Activated CD8-positive, alpha-beta memory T cell treated with anti-CD3 and anti-CD28 coated beads for 4 hours (primary cell): ENCODE measurements at regions not wholly inside any gene's neighbourhood (a gene's known extent, or its start where the extent isn't known, plus 50 kb on each side); places are given as distances from the start of the nearest gene placed in this dataset.
"Not testable (repeated sequence)": the region's sequence is repeated elsewhere in the genome, so short reads cannot be mapped to it uniquely, and the experiment has no call there.

Experiments used
- DNase-seq, 2 donors: peaks; one replicate each; pipeline ENCODE4 v3.0.0-alpha.2; 2020; ENCODE audit warnings: low read depth in 2 of 2

DNA sequence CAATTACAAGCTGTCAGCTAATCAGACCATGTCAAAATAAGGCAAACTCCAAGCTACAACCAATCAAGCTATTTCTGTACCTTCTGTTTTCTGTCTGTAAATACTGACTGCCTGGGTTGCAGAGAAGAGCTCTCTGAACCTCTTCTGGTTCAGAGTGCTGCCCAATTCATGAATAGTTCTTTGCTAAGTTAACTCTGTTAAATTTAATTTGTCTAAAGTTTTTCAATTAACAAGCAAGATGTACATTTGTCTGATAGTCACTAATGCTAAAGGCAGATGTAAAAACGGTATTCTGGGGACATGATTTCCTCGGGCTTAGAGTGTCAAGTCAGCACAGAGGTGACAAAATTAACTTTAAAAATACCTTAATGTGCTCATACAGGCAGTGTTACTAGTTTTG lies 408.3 kb upstream of the CLINT1 start:
- DNase-seq = no peak

DNA sequence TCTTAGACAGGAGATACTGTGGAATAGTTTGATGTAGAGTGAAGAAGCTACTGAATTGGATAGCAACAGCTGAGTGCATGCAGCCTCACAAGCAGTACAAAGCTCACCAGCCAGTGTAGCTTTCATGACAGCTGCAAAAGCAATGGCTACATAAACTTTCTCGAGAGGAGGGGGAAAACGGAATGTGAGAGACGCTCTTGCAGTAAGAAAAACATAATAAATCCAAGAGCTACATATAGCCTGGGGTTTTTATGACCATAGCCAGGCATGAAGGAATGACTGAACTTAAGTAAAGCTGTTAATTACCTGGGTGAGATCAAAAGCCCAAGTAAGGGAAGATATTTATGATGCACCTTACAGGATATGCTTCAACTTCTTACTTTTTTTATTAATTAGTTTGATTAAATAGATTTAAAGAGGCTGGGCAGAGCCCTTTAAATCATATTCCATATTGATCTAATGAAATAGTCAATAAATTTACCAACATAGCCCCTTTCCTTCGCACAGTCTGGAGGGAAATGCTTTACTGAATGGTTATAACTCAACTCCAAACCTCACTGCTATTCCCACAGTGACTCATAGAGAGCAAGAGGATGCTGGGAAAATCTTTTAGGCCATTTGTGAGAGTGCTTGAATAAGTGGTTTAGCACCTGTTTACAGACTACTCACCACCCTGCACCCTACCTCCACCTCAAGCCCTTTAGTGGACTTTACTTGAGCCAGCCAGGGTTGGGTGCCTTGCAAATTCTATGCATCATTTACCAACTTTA lies 407.2 kb upstream of the CLINT1 start:
- no peak for DNase-seq

DNA sequence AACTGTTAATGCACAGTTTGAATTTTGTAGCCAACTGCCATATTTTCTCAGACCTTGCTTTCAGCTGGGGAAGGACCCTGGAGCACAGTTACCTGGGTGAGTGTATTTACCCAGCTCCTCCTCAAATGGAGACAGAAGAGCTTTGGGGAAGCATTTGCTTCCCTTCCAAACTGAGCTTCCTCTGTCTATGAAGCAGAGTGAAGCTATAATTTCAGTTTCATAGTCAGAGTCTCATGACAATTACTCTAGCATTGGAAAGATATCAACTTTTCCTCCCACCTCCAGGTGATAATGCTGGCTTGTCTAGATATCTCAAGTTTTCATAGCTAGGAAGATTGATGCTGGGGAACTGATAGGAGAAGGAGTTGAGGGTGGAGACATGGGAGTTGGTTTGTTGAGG lies 406.4 kb upstream of the CLINT1 start:
- DNase-seq = no peak

DNA sequence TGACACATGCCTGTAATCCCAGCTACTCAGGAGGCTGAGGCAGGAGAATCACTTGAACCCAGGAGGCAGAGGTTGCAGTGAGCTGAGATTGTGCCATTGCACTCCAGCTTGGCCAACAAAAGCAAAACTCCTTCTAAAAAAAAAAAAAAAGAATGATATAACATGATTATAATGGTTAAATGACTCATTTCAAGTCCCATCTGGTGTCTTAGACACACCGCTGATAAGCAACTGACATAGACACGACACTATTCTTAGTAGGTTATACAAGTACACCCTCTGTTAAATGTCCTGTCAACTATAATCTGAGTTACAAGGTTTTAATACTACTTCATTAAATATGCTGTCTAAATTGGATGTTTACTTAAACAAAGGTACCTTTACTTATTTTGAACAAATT lies 405.3 kb upstream of the CLINT1 start:
- no peak for DNase-seq

DNA sequence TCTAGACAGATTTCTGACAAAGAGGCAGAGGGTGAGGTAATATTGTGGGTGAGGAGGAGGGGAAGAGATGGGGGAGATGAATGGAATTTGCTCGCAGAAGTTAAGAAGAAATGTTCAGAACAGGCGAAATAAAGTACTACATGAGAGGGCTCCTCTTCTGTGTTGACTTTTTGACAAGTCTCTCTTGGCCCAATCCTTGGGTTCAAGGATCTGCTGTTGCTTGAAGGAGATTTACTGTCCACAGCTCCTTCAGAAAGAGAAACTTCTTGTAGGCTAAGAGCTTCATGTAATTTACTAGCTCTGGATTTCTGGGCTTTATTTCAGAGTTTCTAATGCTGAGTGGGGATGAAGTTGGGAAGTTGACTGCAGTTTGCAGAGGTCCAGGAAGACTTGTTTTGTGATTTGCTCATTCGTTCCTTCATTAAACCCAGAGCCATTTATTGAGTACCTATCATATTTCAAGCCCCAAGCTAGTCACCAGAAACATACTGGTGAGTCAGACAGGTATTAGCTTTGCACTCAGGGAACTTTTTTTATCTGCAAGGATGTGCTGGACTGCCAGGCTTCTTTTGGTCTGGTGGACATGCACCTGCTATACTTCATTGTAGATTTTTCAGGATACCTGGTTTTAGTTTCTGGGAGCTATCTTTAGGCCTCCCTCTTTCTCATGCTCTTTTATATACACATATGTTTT lies 402.9 kb upstream of the CLINT1 start:
- DNase-seq = no peak

DNA sequence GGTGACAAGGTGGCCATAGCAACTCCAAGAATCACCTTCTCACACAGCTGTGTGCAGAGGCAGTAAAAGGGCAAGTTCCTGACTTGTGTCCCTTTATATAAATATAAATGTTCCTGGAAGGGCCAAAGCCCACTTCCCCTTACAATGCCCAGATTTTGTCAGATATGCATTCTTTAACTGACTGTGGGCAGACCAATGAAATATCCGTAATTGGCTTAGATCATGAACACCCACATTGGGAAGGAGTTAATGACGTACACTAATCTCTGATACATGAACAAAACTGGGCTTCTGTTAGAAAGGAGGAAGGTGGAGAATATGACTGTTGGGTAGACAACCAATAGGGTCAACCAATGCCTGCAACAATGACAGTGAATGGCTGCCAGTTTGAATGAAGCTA lies 397.2 kb upstream of the CLINT1 start:
- no peak for DNase-seq

DNA sequence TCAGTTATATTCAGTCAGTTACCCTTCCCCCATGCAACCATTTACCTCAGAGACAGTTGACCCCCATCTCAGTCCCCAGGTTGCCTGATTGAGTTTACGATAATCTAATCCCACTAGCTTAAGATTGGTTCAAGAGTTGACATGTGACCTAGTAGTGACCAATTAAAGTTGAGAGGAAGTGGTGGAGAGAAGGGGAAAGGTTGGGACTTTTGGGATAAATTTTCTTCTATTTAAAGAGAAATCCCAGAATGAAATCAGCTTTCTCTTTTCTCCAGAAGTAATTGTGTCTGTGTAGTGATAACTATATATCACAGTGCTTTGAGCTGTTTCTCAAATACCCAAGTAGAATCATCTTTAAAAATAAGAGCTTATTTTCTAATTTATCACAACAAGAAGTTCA lies 396.7 kb upstream of the CLINT1 start:
- no peak for DNase-seq

DNA sequence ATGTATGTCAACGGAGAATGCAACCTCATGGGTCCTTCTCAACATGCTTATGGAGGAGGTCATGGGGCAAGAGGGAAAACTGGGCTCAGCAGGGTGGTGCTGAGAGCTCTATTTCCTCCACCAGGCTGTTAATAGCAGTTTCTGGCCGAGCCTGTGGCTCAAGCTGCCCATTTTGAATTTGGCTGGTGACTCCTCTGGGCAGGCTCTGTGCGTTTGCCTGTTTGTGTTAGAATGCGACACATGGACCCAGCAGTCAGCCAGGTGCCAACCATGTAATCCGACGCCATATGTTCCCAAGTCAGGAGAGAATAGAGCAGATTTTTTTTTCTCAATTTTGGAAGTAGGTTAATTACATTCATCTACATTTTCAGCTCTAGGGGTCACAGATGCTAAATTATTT lies 387.7 kb upstream of the CLINT1 start:
- DNase-seq = no peak

DNA sequence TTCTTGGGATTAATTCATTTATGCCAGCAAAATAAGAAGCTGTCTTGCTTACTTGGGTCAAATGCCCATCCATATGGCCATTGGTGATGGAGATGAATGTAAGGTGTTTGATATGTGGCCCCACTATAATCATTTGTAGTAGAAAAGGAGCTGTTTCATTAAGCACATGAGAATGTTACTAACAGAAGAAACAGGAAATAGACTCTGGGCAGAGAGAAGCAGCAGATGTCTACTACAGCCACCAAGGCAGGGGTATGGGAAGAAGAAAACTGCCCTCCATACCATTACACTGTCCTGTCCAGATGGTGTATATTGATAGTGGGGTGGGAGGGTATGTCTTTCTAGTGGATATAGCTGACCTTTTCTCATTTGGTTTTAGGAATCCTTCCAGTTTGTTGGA lies 386.6 kb upstream of the CLINT1 start:
- no peak for DNase-seq

DNA sequence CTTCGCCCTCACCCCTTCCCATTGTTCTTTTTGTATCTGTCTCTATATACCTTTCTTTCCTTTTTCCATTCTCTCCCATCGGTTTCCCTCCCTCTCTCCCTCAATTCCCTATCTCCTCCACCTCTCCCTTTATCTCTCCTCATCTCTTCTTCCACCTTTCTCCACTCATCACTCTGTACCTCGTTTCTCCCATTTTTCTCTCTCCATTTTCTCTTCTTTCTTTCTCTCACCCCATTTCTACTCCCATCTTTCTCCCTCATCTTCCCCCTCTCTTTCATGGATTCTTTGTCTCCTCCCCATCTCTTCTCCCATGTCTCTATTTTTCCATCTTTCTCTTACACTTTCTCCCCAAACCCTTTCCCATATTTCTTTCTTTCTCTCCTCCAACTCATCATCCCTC lies 385.9 kb upstream of the CLINT1 start:
- DNase-seq = no peak

DNA sequence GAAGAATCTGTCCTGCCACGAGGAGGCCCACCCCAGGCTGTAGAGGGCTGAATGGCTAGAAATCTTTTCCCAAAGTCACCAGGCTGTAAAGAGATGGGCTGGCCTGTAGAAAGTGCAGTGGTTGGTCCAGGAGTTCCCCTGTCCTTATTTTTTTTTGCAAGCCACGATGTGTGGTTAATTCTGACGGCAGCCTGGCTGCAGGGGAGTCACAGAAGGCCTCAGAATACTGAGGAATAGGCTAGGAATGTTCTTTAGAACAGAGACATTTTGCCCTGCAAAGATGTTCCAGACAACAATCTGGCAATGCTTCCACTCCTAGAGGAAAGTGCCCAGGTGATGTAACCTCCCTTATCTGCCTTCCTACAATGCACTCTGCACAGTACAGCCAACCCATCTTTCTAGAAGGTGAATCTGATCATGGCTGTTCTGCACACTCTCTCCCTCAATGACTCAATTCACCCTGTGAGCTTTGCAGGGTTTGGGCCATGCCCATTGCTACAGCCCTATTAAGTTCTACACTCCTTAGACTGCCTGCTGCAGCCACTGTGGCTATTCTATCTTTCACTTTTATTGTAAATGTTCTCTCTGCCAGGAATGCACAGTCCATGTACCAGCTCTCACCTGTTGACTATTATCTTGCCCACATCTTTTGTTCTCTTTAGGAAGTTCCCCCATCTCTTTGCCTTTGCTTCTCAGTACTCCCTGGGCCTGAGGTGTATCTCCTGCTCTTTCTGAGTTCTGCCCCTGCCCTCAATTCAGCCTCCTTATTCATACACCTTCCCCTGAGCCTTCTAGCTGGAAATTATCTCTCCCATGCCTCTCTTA lies 377.8 kb upstream of the CLINT1 start:
- DNase-seq = no peak

DNA sequence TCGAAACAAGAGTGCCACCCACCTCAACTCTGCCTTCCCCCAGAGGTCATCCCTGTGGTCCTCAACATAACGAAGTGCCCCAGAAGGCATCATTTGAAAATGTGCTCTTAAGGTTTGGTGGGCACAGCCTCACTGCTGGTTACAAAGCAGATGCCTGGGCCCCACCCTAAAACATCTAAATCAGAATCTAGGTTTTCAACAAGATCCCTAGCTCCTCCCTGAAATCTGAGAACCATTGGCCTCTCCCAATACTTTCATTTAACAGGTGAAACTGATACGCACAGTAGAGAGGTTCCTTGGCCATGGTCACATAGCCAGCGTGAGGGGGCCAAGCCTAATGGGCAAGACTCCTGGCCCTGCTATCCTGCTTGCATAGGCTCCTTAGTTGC lies 376.2 kb upstream of the CLINT1 start:
- DNase-seq = no peak

DNA sequence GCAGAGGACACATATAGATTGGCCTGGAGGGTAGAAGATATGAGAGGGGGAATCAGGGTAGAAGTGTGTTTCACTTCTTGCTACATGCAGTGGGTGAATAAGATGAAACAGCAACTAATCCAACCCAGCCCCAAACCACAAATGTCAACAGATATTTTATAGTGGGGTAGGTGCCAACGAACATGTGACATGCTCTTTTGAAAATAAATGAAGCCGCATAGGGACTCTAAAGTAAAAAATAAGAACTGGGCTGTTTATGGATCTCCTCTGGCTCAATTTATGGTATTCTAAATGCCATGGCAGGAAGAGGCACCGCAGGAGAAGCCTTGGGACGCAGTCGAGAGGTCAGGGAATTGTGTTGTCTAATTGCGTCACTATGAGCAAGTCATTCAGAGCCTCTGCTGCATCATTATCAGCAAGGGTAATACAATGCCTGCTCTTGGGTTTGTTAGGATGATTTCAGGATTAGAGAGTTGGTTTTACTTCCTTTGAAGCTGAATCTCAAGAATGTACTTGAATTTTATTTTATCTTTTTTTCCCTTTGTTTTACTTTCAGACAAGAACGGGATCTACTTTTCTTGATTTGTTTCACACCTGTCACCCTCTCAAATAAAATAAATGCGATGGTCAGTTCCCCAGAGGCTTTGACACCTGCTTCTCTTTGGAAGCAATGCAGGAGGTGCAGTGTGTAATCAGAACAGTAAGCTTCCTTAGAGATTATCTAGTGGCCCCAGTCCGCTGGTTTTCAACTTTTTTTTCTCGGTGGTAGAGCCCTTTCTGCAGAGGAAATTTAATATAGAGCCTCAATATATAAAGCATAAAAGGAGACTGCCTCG lies 375.6 kb upstream of the CLINT1 start:
- DNase-seq = no peak

DNA sequence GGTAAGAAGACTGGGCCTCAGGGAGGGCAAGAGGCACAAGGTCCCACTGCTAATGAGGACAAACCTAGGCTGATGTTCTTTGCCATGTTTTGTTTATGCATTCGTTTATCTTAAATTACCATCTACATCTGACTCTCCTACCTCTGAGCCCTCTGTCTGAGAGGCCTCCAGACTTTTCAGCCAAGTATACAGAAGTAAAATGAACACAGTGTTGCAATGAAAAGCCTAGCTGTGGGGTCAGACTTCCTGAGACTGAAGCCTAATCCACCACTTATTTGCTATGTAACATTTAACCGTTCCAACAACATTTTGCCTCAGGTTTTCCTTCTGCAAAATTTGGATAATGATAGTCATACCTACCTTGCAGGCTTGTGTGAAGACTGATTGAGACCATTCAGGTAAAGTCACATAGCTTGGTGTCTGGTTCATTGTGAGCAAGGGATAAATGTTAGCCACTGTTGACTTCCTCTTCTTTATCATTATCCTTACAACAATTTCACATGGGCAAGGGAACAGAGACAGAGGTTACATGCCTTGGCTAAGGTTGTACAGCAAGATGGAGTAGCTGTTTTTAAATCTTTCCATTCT lies 374.9 kb upstream of the CLINT1 start:
- no peak for DNase-seq

DNA sequence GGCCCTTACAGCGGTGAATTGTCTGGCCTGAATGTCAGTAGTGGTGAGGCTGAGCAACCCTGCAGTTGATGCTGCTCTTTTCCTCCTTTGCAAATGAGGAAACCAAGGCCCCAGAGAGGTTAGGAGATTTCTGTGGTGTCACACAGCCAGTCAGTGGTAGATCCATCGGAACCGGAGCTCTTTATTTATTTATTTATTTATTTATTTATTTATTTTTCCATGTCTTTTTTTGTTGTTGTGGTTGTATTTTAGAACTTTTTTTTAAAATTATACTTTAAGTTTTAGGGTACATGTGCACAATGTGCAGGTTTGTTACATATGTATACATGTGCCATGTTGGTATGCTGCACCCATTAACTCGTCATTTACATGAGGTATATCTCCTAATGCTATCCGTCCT lies 368.4 kb upstream of the CLINT1 start:
- not testable (repeated sequence) for DNase-seq

DNA sequence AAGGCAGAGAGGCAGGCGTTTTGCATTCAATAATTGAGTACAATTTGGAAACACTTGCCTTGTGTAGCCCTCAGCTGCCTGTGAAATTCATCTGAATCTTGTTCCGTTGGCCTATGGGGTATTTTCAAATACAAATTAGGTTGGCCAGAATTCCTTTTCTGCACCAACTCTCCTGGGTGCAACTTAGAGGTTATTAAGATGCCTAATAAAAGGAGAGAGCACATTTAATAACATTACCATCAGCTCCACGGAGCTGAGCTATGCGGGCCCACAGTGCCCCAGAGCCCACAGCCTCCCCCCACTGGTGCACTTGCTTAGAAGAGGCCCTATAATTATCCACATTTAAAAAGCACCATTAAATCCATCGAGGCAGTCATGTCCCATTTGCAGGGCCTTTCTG lies 367.6 kb upstream of the CLINT1 start:
- no peak for DNase-seq

DNA sequence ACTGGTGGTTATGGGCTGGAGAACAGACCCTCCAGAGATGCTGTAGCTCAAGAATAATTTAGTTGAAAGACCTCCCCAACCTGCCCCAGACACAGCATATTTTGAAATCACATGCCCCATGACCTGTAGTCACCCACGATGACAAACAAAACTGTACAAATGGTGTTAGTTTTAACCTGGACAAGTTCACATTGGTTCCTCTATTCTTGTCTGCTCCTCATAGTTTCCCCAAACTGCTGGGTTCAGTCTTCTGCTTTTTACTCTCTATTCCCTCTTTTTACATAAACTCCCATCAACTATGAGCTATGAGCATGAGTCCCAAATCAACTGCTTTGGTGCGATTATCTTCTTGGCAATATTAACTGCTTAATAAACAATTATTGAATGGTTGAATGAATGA lies 365.3 kb upstream of the CLINT1 start:
- DNase-seq = no peak

DNA sequence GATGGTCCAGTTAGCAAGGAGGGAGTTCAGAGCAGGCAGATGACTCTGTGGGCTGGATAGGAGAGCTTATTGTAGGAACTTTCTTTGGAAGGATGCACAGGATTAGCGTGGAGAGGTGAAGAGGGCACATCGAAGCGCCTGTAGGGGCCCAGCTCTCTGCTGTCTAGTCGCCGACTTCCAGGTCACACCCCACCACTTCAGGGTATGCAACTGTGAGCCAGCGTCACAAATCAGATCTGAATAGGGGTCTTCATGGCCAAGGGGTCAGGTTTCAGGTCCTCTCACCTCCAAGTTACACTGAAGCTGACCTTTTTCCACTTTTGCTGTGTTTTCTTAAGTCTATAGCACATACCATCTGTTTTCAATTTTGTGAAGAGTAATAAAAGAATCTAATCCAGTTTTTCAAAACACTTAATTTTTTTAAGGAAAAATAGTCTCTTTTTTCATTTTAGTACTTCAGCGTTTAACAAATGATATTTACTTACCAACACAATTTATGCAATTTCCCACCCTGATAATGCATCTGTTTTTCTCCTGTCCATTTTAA lies 364.2 kb upstream of the CLINT1 start:
- DNase-seq = no peak

DNA sequence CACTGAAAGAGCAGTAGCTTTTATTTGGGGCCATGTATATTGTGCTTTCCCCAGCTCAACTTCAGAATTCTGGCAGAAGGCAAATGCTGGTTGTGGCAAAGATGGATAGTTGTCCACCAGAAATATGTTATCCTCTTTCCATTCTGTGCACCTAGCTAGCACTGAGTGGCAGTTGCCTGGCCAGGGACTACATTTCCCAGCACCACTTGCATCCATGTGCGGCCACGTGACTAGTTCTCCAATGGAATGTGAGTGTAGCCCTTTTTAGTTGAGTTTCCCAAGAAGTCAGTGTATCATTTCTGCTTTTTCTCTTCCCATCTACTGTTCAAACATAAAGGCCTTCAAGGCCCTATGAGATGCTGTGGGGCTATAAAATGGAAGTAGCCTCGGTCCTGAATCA lies 354.0 kb upstream of the CLINT1 start:
- DNase-seq = no peak

DNA sequence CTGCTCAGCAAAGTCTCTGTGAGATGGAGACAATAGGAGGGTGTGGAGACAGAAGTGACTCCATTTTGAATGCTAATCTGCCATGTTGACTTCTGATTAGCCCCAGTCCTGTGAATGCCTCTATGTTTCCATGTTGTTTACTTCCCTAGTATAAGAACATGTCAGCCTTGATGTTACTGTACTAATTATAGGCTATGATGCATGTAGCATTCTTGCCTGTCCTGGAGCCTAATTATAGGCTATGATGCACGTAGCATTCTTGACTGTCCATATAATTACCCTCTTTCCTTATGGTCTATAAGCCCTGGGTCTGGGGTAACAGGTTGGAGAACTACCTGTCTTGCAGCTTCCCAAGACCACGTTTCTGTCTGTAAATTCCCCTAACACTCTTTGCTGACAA lies 353.3 kb upstream of the CLINT1 start:
- no peak for DNase-seq

DNA sequence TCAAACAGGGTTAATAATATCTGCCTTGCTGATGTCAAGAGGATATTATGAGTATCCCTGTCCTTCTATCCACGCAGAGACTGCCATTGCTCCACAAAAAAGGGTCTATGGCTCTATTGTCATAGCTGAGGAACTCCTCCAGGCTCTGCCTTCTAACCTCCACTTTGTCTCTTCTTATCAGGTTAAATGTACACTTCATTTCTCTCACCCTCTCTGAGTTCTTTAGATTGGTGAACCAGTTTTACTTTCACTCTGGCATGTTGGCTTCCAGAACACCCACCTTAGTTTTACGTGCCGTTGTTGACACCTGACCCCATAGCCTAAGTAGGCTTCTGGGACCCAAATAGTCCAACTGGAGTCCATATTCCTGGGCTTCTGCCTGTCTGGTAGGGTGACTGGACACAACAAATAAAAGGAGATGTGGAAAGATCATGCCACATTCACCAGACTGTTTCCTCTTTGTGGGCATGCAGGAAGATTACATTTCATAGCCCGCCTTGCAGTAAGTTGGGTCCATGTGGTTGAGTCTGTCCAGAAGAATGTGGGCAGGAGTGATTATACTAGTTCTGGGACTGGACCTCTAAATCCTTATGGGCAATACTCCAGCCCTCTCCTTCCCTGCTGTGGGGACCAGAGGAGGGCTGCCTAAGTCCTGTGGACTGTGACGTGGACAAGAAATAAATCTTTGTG lies 350.4 kb upstream of the CLINT1 start:
- DNase-seq = no peak
